Calu3 (cell line): ENCODE measurements at regions not wholly inside any gene's neighbourhood (a gene's known extent, or its start where the extent isn't known, plus 50 kb on each side); places are given as distances from the start of the nearest gene placed in this dataset.

Experiments used
- BruUV-seq: library from RNA; stranded (reverse); fragments of 400-500 nt; replicated peaks from 2 replicates; lab custom pipeline; 2021; lab: Mats Ljungman, UMichigan
- CTCF ChIA-PET: fragments of 300-600 bp; sonication (Branson Sonifier 250); formaldehyde crosslinking; loops from one replicate; lab custom pipeline; 2022; ENCODE audit warnings: antibody characterized with exemption; lab: Charles Lee
- DNase-seq: peaks from one replicate; pipeline ENCODE4 v3.0.0; 2022
- H3K27ac Mint-ChIP-seq: one replicate; pipeline ENCODE4 v1.8.0; 2022; ENCODE audit warnings: mixed read lengths; ENCODE audit not compliant: unreplicated experiment
- H3K27me3 Mint-ChIP-seq: one replicate; pipeline ENCODE4 v1.8.0; 2022; ENCODE audit warnings: mixed read lengths; ENCODE audit not compliant: unreplicated experiment
- H3K36me3 Mint-ChIP-seq: one replicate; pipeline ENCODE4 v1.8.0; 2022; ENCODE audit warnings: mild to moderate bottlenecking, moderate library complexity, mixed read lengths; ENCODE audit not compliant: insufficient read depth, unreplicated experiment
- H3K4me1 Mint-ChIP-seq: one replicate; pipeline ENCODE4 v1.8.0; 2022; ENCODE audit warnings: mild to moderate bottlenecking, low read depth, mixed read lengths; ENCODE audit not compliant: unreplicated experiment
- H3K4me3 Mint-ChIP-seq: one replicate; pipeline ENCODE4 v1.8.0; 2022; ENCODE audit warnings: mild to moderate bottlenecking, low read depth, moderate library complexity, mixed read lengths; ENCODE audit not compliant: unreplicated experiment
- H3K9me3 Mint-ChIP-seq: one replicate; pipeline ENCODE4 v1.8.0; 2022; ENCODE audit warnings: low read depth, mixed read lengths; ENCODE audit not compliant: unreplicated experiment
- CTCF ChIP-seq: fragments of 200-600 bp; IDR thresholded peaks from one replicate; pipeline ENCODE4 v1.8.0; 2022; ENCODE audit warnings: antibody characterized with exemption; ENCODE audit not compliant: unreplicated experiment
- intact Hi-C: fragments of 100-400 bp; cut with micrococcal nuclease; formaldehyde crosslinking; loops from one replicate; pipeline ENCODE4 v1.10.0; 2022; ENCODE audit not compliant: unreplicated experiment

GRCh38 chr10:125536236-125536635 lies 146.7 kb downstream of the TEX36 start:
- no peak for TF ChIP-seq CTCF
- CTCF ChIA-PET: no interaction called here
- H3K36me3 Mint-ChIP-seq: no peaks in the 10 kb centered on the region
- peaks cover 6% of the 10 kb centered on the region for H3K4me1 Mint-ChIP-seq
- H3K4me3 Mint-ChIP-seq: no peak overlapping the region
- no peak for DNase-seq
- no peaks in the 10 kb centered on the region for H3K9me3 Mint-ChIP-seq
- H3K27me3 Mint-ChIP-seq: peaks cover 69% of the 10 kb centered on the region
- no TSS peak for BruUV-seq
- no peak overlapping the region for H3K27ac Mint-ChIP-seq
- intact Hi-C loops: no loop called here

GRCh38 chr10:125535559-125535958 lies 147.4 kb downstream of the TEX36 start:
- no peak for TF ChIP-seq CTCF
- no peaks in the 10 kb centered on the region for H3K9me3 Mint-ChIP-seq
- no peak for DNase-seq
- H3K27me3 Mint-ChIP-seq: peaks cover 69% of the 10 kb centered on the region
- H3K4me1 Mint-ChIP-seq: peaks cover 6% of the 10 kb centered on the region
- no TSS peak for BruUV-seq
- no peaks in the 10 kb centered on the region for H3K36me3 Mint-ChIP-seq
- CTCF ChIA-PET: no interaction called here
- H3K27ac Mint-ChIP-seq: no peak overlapping the region
- intact Hi-C loops: no loop called here
- H3K4me3 Mint-ChIP-seq: no peak overlapping the region

DNA sequence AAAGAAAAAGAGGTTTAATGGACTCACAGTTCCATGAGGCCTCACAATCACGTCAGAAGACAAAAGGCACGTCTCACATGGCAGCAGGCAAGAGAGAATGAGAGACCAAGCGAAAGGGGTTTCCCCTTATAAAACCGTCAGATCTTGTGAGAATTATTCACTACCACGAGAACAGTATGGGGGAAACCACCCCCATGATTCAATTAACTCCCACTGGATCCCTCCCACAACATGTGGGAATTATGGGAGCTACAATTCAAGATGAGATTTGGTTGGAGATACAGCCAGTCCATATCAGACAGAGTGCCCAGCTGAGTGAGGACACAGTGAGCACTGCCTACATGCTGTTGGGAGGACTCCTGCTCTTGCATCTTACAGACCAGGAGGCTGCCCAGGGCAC lies 148.4 kb downstream of the TEX36 start:
- Mint-ChIP-seq H3K9me3 (no peaks in the 10 kb centered on the region), H3K36me3 (no peaks in the 10 kb centered on the region), H3K4me3 (no peak overlapping the region), H3K4me1 (peaks cover 6% of the 10 kb centered on the region), H3K27ac (no peak overlapping the region), H3K27me3 (peaks cover 62% of the 10 kb centered on the region)
- no peak for TF ChIP-seq CTCF
- CTCF ChIA-PET: no interaction called here
- no TSS peak for BruUV-seq
- intact Hi-C loops: no loop called here
- DNase-seq: no peak

GRCh38 chr10:125533866-125534265 lies 149.1 kb downstream of the TEX36 start:
- peaks cover 5% of the 10 kb centered on the region for H3K4me1 Mint-ChIP-seq
- TF ChIP-seq CTCF: no peak
- no peaks in the 10 kb centered on the region for H3K9me3 Mint-ChIP-seq
- intact Hi-C loops: no loop called here
- no TSS peak for BruUV-seq
- H3K27me3 Mint-ChIP-seq: peaks cover 61% of the 10 kb centered on the region
- no peak overlapping the region for H3K4me3 Mint-ChIP-seq
- H3K36me3 Mint-ChIP-seq: no peaks in the 10 kb centered on the region
- CTCF ChIA-PET: no interaction called here
- DNase-seq: no peak
- H3K27ac Mint-ChIP-seq: no peak overlapping the region
